B cell (primary cell): ENCODE measurements at regions not wholly inside any gene's neighbourhood (a gene's known extent, or its start where the extent isn't known, plus 50 kb on each side); places are given as distances from the start of the nearest gene placed in this dataset.

Source experiments
- ATAC-seq: fragments of 200-7000 bp; cut with Tn5 transposase; one replicate; pipeline ENCODE4 v1.10.0; 2021; ENCODE audit warnings: low read depth, mild to moderate bottlenecking, moderate number of reproducible peaks, moderate library complexity
- CTCF ChIA-PET: fragments of 350-600 bp; sonication (Branson Sonifier 250); formaldehyde crosslinking; loops from one replicate; lab custom pipeline; 2021; ENCODE audit warnings: antibody characterized with exemption, inconsistent platforms; lab: Charles Lee
- POLR2A ChIA-PET: fragments of 350-600 bp; sonication (Branson Sonifier 250); formaldehyde crosslinking; loops from one replicate; lab custom pipeline; 2021; ENCODE audit warnings: antibody characterized with exemption; lab: Charles Lee
- DNase-seq: peaks from one replicate; pipeline ENCODE4 v3.0.0; 2013
- H2AFZ ChIP-seq: 2 replicates; pipeline ENCODE4 v1.6.1; 2012; ENCODE audit warnings: mild to moderate bottlenecking, low read depth, low read length; ENCODE audit not compliant: insufficient read depth, poor library complexity, severe bottlenecking
- H3K27ac ChIP-seq, 2 donors: 1 replicate in 1 of 2; 2 replicates in 1 of 2; pipeline ENCODE4 v1.5.1; 2012 to 2013; ENCODE audit warnings: low read length in 2 of 2, mild to moderate bottlenecking in 2 of 2, moderate library complexity in 1 of 2
- H3K27me3 ChIP-seq, 4 experiments: fragments of 200-600 bp in 1 of 4; sonication (generic) in 1 of 4; replicated peaks in 1 of 4; 1 replicate in 2 of 4; 2 replicates in 2 of 4; pipeline versions ENCODE4 v1.6.1 to v1.7.0; 2013 to 2016; ENCODE audit warnings: low read length in 3 of 4, mild to moderate bottlenecking in 2 of 4, mixed read lengths in 1 of 4, moderate library complexity in 1 of 4; ENCODE audit not compliant: insufficient read depth in 4 of 4, control insufficient read depth in 3 of 4; ENCODE audit errors: control extremely low read depth in 1 of 4
- H3K36me3 ChIP-seq, 2 experiments: replicated peaks in 1 of 2; 1 replicate in 1 of 2; 2 replicates in 1 of 2; pipeline versions ENCODE4 v1.6.1 to v1.7.1; 2013; ENCODE audit warnings: low read length in 1 of 2; ENCODE audit not compliant: insufficient read depth in 2 of 2, control insufficient read depth in 1 of 2; ENCODE audit errors: control extremely low read depth in 1 of 2, extremely low read depth in 1 of 2
- H3K4me1 ChIP-seq, 2 donors: fragments of 200-600 bp in 1 of 2; sonication (generic) in 1 of 2; 1 replicate in 1 of 2; 2 replicates in 1 of 2; pipeline versions ENCODE4 v1.5.1 to v1.6.1; 2013 to 2017; ENCODE audit warnings: low read length in 2 of 2; ENCODE audit not compliant: control insufficient read depth in 2 of 2, insufficient read depth in 2 of 2
- H3K4me2 ChIP-seq: replicated peaks from 2 replicates; pipeline ENCODE3; 2012; ENCODE audit warnings: mild to moderate bottlenecking, low read depth, low read length; ENCODE audit not compliant: poor library complexity, severe bottlenecking
- H3K4me3 ChIP-seq, 5 experiments: fragments of 200-600 bp in 1 of 5; sonication (generic) in 1 of 5; 1 replicate in 3 of 5; 2 replicates in 2 of 5; pipeline versions ENCODE4 v1.5.1 to v1.7.0; 2011 to 2016; ENCODE audit warnings: low read length in 4 of 5, mild to moderate bottlenecking in 4 of 5, low read depth in 2 of 5, control low read depth in 1 of 5, moderate library complexity in 1 of 5; ENCODE audit not compliant: insufficient read depth in 1 of 5; ENCODE audit errors: control extremely low read depth in 1 of 5, extremely low read depth in 1 of 5
- H3K79me2 ChIP-seq: fragments of 200-600 bp; sonication (generic); one replicate; pipeline ENCODE4 v1.6.0; 2016; ENCODE audit warnings: low read length; ENCODE audit not compliant: control insufficient read depth, insufficient read depth
- H3K9ac ChIP-seq: fragments of 200-600 bp; sonication (generic); 2 replicates; pipeline ENCODE4 v1.6.1; 2017; ENCODE audit warnings: mild to moderate bottlenecking, low read length, moderate library complexity
- H3K9me3 ChIP-seq, 3 donors: one replicate each; pipeline versions ENCODE4 v1.6.1 to v1.7.1; 2013; ENCODE audit warnings: low read length in 2 of 3; ENCODE audit not compliant: control insufficient read depth in 2 of 3, insufficient read depth in 1 of 3; ENCODE audit errors: control extremely low read depth in 1 of 3
- H4K20me1 ChIP-seq: 2 replicates; pipeline ENCODE4 v1.6.0; 2012; ENCODE audit warnings: mild to moderate bottlenecking, low read length; ENCODE audit not compliant: insufficient read depth, control insufficient read depth, poor library complexity, severe bottlenecking
- H3K27ac Mint-ChIP-seq: one replicate; pipeline ENCODE4 v1.8.0; 2021; ENCODE audit warnings: mixed read lengths
- H3K27me3 Mint-ChIP-seq: one replicate; pipeline ENCODE4 v1.8.0; 2021; ENCODE audit warnings: mixed read lengths
- H3K4me1 Mint-ChIP-seq: one replicate; pipeline ENCODE4 v1.8.0; 2021; ENCODE audit warnings: mixed read lengths
- H3K4me3 Mint-ChIP-seq: one replicate; pipeline ENCODE4 v1.8.0; 2021; ENCODE audit warnings: mixed read lengths
- H3K9me3 Mint-ChIP-seq: one replicate; pipeline ENCODE4 v1.8.0; 2022; ENCODE audit warnings: mixed read lengths; ENCODE audit not compliant: insufficient read depth
- EZH2 ChIP-seq: IDR thresholded peaks from 2 replicates; pipeline ENCODE4 v1.6.1; 2012; ENCODE audit warnings: borderline replicate concordance, low read depth, mild to moderate bottlenecking, moderate library complexity, low read length; ENCODE audit not compliant: insufficient read depth, poor library complexity, severe bottlenecking
- WGBS: methylation state at CpG from one replicate; pipeline ENCODE4 v1.1.5; 2013; ENCODE audit warnings: missing lambda C conversion rate; ENCODE audit not compliant: insufficient coverage; 5-methylcytosine and 5-hydroxymethylcytosine counted together
- intact Hi-C: fragments of 100-400 bp; cut with micrococcal nuclease; formaldehyde crosslinking; loops from one replicate; pipeline ENCODE4 v1.10.0; 2022
- TF ChIP-seq, protein P1 (sequence below): fragments of 200-600 bp; IDR thresholded peaks from one replicate; pipeline ENCODE4 v1.8.0; 2022; ENCODE audit warnings: antibody characterized with exemption, mild to moderate bottlenecking

DNA sequence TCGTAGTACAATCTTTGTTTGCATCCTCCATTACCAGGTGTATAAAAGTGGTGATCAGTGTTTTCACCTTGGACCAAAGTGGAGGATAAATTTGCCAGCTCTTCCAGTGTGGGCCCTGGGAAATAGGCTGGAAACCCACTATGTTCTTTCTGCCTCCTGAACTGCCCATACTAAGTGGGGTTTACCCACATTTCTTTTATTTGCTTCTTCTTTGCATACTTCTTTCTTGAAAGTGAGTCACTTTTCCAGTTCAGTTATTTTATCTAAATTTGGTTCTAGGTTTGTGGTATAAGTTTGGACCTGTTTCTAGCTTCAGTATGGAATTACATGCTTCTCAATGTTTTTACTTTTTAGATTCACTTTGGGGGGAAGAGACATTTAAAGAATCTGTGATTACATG is 126.2 kb upstream of the ACBD5 start:
- H3K27me3 ChIP-seq: no peaks in the 10 kb centered on the region
- no peak overlapping the region for H3K4me3 Mint-ChIP-seq
- ChIA-PET POLR2A (interaction anchor here (0.6 kb wide), 1 partner anchor 124 kb away, joined by 4 read pairs; no protein-coding TSS in a partner anchor), CTCF (interaction anchor here (1.3 to 1.8 kb wide), 3 partner anchors 10 to 143 kb away, joined by 3 to 6 read pairs (median 3); no protein-coding TSS in a partner anchor)
- ATAC-seq (no peak), DNase-seq (no peak)
- H3K9ac ChIP-seq: no peak overlapping the region
- no peak overlapping the region for H3K4me2 ChIP-seq
- no peaks in the 10 kb centered on the region for H3K9me3 Mint-ChIP-seq
- no peaks in the 10 kb centered on the region for H3K27me3 Mint-ChIP-seq
- H3K9me3 ChIP-seq: no peaks in the 10 kb centered on the region
- no peak overlapping the region for H2AFZ ChIP-seq
- no peak overlapping the region for H3K27ac Mint-ChIP-seq
- no peak overlapping the region for H3K4me3 ChIP-seq
- TF ChIP-seq, protein P1, sequence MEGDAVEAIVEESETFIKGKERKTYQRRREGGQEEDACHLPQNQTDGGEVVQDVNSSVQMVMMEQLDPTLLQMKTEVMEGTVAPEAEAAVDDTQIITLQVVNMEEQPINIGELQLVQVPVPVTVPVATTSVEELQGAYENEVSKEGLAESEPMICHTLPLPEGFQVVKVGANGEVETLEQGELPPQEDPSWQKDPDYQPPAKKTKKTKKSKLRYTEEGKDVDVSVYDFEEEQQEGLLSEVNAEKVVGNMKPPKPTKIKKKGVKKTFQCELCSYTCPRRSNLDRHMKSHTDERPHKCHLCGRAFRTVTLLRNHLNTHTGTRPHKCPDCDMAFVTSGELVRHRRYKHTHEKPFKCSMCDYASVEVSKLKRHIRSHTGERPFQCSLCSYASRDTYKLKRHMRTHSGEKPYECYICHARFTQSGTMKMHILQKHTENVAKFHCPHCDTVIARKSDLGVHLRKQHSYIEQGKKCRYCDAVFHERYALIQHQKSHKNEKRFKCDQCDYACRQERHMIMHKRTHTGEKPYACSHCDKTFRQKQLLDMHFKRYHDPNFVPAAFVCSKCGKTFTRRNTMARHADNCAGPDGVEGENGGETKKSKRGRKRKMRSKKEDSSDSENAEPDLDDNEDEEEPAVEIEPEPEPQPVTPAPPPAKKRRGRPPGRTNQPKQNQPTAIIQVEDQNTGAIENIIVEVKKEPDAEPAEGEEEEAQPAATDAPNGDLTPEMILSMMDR: no peak
- TF ChIP-seq EZH2: no peak
- H3K79me2 ChIP-seq: no peaks in the 10 kb centered on the region
- no peaks in the 10 kb centered on the region for H3K36me3 ChIP-seq
- peaks cover 10% of the 10 kb centered on the region for H3K4me1 Mint-ChIP-seq
- H4K20me1 ChIP-seq: no peaks in the 10 kb centered on the region
- peaks cover 0 to 5% of the 10 kb centered on the region in 2 donors for H3K4me1 ChIP-seq
- WGBS: no CpG with 5 or more reads among the region's 1 CpG
- no peak overlapping the region for H3K27ac ChIP-seq
- intact Hi-C loops: loop anchor here (5.0 to 10.0 kb wide), 2 partner anchors 138 to 1016 kb away; partner anchors contain the start of gene RAB18

DNA sequence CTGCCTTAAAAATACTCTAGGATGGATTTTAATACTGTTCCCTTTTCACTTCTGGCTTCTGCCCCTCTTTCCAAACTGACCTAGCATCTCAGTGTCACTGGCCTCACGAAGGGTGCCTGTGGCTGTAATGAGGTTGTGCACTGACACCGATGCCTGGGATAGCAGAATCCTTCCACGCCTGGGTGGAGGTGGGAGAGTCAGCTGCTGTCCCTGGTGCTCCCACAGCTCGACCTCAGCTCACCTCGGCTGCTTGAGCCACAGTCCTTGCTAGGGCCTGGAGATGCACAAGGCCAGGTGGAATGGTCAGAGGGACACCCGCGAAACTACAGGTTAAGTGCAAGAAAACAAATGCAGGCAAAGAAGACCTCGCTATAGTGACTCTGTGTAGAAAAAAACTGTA is 123.4 kb upstream of the ACBD5 start:
- no peaks in the 10 kb centered on the region for H3K36me3 ChIP-seq
- H2AFZ ChIP-seq: no peak overlapping the region
- Mint-ChIP-seq H3K4me1 (peaks cover 12% of the 10 kb centered on the region), H3K27me3 (no peaks in the 10 kb centered on the region), H3K27ac (no peak overlapping the region), H3K4me3 (no peak overlapping the region), H3K9me3 (no peaks in the 10 kb centered on the region)
- no peak overlapping the region for H3K4me2 ChIP-seq
- H3K4me3 ChIP-seq: no peak overlapping the region
- H3K9me3 ChIP-seq: no peaks in the 10 kb centered on the region
- ChIA-PET CTCF (interaction anchor here (2.6 kb wide), 1 partner anchor 141 kb away, joined by 20 read pairs; no protein-coding TSS in a partner anchor), POLR2A (no interaction called here)
- no peaks in the 10 kb centered on the region for H4K20me1 ChIP-seq
- TF ChIP-seq, protein P1: no peak
- no peak for TF ChIP-seq EZH2
- intact Hi-C loops: loop anchor here (5.0 to 10.0 kb wide), 3 partner anchors 122 to 427 kb away; partner anchors contain the start of genes ACBD5 and RAB18
- no CpG with 5 or more reads among the region's 8 CpGs for WGBS
- ATAC-seq (no peak), DNase-seq (no peak)
- H3K79me2 ChIP-seq: no peaks in the 10 kb centered on the region
- no peaks in the 10 kb centered on the region for H3K27me3 ChIP-seq
- H3K4me1 ChIP-seq: peaks cover 0 to 5% of the 10 kb centered on the region in 2 donors
- no peak overlapping the region for H3K9ac ChIP-seq
- no peak overlapping the region for H3K27ac ChIP-seq
